ENCODE measurements at regions not wholly inside any gene's neighbourhood (a gene's known extent, or its start where the extent isn't known, plus 50 kb on each side); places are given as distances from the start of the nearest gene placed in this dataset.
A peak's percentile ranks its signal among the peaks of the same experiment; 100 is the strongest.
"Not testable (repeated sequence)": the region's sequence is repeated elsewhere in the genome, so short reads cannot be mapped to it uniquely, and the experiment has no call there.

DNA sequence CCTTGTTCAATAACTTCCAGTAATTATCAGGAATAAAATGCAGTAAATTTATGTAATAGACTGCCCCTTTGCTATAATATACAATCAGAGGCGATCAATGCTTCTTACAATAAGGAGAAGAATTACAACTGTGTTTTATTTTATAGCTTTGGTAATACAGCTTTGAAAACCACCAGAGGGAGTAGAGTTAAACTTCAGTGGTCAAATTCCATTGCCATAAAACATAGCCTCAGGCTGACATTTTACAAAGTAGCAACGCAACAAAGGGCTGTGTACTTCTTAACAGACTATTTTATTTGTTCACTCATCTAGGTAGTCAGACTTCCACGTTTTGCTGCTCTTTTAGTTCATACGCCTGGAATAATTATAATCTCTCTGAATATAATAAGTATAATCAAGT, 58.5 kb downstream of the TEX13C start:
- DNase-seq = no peak

DNA sequence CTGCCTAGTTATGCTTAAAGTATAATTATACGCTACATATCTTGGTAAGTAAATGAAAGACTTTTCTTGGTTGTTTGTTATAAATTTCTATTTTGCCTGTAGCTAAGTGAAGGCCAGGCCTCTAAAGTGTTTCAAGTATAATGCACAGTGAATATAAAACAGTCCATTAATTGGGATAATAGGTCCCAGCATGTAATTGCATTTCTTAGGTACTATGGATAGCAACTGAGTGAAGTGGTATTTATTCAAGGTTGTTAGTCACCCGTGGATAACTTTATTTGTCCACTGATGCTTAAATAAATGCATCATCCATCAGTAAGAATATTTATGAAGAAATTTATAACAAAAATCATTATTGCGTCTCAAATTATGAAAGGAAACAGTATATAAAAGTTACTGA, 59.1 kb downstream of the TEX13C start:
- DNase-seq = no peak

DNA sequence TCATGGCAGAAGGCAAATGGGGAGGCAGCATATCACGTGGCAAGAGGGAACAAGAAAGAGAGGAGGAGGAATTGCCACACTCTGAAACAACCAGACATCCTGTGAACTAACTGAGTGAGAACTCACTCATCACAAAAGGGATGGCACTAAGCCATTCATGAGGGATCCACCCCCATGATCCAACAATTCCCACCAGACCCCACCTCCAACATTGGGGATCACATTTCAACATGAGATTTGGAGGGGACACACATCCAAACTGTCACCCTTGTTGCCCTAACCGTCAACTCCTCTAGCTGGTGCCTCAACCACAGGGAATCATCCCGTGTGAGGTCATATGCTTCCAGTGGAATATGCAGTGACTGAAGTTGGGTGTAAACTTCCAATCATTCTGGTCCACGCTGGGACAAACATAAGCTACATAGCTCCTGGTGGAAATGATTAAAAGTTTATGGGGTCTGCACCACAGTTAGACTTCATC, 62.5 kb downstream of the TEX13C start:
- no peak for DNase-seq

DNA sequence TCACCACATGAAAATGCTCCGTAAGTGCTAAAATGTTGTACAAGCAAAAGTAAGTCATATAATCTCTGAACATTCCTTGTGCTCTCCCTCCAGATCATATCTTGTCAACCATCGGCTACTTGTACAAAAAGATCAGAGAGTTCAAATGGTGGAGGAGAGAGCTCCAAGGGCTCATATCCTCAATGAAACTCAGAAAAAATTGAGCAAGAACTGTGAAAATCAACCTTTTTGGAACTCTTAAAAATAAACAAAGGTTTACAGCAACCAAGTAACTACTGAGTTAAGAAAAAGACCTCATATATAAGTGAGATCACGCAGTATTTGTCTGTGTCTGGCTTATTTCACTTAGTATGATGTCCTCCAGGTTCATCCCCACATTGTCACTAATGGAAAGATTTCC, 63.2 kb downstream of the TEX13C start:
- no peak for DNase-seq

DNA sequence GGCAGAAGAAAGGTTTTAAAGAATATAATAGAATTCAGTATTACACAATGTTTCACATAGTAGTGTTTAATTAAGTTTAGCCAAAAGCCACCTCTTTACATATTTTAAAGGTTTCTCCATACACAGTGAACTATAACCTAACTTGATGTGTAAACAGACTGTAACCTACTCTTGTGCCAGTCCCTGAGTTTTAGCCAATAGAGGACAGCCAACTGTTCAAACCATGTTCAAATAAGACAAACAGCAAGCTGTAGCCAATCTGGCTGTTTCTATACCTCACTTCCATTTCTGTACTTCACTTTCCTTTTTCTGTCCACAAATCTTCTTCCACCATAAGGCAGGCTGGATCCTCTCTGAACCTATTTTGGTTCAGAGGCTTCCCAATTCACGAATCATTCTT, 65.2 kb downstream of the TEX13C start:
- no peak for DNase-seq

DNA sequence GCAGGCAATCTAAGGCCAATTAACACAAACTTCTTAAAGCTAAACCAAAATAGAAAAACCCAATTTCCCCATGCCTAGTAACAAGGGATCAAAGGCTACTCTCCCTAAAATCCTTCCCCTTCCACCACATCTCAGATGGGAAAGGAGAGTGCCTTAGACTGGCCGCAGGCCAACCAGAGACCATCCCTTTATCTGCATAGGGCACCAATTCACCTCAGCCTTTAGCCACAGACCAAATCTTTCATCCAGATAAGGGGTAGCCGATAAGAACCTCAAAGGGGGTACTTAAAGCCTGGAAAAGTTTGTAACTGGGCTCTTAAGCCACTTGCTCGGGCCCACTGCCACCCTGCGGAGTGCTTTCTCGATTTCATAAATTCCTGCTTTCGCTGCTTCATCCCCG, 68.3 kb downstream of the TEX13C start:
- DNase-seq = no peak

DNA sequence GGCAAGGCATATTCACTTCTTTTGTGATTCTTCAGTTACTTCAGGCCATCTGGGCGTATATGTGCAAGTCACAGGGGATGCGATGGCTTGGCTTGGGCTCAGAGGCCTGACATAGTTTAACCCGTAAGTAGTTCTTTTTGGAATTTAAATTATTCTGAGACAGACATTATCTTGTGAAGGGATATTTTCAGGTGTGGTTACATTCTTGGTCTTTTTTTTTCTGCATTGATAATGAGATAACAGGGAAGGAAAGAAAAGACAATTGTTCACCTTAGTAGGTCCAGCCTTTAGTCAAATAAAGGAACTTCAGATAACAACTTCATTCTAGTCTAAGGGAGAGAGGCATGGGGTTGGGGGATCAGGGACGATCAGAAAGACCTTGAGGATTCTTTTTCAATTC, 74.8 kb downstream of the TEX13C start:
- no peak for DNase-seq

DNA sequence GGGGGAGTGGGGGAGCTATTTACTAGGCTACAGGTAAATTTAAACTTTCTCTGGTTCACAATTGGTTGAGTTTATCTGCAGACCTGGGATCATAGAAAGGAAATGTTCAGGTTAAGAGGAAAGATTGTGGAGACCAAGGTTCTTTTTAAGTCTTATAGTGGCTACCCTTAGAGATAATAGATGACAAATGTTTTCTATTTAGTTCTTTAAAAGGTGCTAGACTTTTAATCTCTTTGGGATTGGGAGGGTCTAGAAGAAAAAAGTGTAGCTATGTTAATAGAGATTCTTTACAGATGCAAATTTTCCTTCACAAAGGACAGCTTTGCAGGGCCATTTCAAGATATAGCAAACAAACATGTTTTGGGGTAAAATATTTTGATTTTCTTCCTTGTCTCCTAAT, 76.0 kb downstream of the TEX13C start:
- DNase-seq = no peak

DNA sequence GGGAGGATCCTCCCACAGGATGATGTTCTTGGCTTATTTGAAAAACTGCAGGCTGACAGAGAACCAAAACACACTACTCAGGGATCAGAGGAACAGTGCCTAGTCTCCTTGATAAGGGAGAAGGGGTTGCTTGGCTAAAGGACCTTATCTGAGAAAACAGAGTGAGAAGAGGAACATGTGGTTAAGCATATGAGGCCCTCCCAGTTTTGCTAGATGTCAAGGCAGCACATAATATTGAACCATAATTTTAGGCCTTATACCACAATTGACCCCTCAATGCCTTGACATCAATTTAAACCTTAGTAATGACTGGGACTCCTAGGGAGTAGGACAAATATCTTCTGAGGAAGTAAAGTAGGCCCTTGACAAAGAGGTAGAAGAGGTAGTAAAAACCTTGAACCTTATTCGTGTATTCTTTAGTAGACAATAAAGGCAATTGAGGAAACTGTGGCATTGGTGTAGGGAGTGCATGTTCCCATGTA, 79.3 kb downstream of the TEX13C start:
- no peak for DNase-seq

DNA sequence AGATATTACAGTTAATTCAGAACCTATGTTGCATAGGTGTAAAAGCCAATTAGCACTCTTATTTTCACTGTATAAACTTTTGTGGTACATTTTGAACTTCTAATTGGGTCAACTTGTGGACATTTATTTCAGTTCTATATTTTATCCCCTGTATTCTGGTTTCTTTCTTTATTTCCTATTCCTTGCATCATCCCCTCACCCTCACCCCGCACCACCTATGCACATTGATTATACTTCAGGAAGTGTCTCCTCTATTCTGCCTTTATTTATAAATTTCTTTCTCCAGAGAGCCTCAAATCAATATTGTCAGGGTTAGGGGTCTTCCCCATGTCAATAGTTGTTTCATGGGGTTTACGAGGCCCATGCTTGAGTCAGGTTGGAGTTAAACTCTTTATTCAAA, 83.1 kb downstream of the TEX13C start:
- no peak for DNase-seq

DNA sequence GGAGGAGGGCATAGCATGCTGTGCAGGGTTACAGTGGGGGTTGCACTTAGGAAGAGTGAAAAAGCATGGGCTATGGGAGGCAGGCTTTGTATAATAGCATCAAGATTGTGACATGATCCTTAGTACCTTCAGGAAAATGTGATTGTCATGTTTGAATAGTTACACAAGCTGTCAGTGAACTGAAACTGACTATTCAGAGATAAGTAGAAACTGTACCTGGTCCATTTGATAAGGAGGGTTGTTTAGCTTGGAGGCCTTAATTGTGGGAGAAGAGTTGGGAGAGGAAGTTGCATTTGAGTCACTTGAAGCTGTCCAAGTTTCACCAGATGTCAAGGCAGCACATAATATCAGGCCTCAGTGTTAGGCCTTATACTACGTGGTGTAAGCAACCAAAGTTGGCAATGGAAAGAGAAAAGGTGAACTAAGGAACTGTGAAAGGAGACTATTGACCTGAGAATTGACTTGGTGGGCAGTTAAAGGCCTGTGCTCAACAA, 85.0 kb downstream of the TEX13C start:
- DNase-seq = no peak

DNA sequence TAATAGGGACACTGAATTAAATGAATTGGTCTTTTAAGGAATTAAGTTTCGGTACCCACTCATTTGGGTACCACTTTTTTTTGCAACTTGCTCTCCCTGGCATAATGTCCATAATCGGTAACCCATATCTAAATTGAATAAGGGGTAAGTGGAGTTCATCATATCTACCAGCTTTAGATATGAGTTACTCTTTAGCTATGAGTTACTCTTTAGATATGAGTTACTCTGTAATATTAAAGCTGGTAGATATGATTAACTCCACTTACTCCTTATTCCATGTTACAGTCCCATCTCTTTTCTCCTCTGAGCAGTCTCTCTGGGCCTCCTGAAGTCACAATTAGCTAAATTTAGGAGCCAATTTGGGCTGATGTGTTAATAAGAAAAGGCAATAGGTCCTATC, 85.7 kb downstream of the TEX13C start:
- no peak for DNase-seq

DNA sequence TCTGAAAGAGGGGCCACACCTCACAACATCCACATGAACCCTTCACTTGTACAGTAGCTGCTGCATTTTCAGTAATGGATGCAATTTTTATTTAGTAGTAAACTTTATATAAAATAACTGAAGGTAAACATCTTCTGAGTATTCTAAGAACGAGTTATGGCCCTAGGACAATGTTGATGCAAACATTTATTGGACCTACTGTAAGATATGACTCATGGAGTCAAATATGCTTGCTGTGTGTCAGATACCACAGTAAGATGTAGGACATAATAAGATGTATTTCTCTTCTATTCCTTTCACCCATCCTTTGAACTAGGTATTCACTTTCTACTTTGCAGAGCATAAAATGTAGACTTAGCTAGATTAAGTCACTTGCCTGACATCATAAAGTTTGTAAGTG, 87.6 kb downstream of the TEX13C start:
- no peak for DNase-seq

DNA sequence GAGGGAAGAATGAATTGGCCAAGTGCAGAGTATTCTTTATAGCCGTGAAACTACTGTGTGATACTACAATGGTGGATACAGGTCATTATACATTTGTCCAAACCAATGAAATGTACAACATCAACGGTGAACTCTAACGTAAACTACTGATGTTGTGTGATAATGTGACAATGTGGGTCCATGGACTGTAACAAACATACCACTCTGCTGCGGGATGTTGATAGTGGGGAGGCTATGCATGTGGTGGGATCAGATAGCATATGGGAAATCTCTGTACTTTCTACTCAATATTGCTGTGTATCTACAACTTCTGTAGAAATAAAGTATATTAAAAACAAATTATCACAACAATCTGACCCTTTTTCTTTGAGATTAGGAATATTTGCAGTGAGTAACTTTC, 101.1 kb downstream of the TEX13C start:
- no peak for DNase-seq

DNA sequence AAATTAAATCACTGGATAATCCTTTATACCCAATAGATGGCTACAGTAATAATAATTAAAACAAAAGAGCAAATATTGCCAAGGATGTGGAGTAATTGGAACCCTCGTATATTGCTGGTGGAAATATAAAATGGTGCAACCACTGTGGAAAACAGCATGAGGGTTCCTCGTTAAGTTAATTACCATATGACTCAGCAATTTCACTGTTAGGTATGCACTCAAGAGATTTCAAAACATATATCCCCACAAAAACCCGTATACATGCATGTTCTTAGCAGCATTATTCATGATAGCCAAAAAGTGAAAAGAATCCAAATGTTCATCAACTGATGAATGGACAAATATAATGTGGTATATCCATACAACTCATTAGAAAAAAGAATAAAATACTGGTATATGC, 103.3 kb downstream of the TEX13C start:
- DNase-seq = no peak

DNA sequence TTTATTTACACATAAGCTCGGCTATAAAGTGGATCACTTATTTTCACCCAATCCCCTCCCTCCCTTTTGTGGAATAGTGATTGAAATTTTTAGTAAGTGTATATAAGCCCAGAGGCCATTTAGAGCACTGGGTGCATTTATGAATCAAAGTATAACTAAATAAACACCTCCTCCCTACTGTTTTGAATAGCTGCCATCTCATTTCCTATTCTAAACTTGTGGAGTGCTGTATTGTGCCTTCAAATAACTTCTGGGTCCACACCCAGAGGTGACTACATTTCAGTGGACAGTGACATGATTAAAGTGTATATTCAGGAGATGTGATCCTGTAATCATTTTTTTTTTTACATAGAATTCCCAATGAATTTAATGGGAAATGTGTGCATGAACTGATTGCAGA, 104.9 kb downstream of the TEX13C start:
- no peak for DNase-seq

DNA sequence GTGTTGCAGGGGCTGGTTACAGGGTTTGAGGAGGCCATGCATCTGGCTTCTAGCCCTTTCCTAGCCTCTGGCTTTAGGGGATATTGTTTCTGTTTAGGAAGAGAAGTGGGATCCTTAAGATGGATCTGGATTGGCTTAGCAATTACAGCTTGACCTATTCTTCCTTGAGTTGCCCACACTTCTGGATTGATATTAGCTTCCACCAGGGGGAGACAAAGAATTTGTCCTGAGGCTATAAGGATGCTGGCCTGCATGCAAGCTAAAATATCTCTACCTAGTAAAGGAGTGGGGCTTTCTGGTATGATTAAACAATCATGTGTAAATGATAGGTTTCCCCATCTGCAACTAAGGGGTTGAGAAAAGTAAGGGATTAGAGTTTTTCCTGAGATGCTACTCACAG, 117.2 kb downstream of the TEX13C start:
- peak; percentile 46 for DNase-seq

DNA sequence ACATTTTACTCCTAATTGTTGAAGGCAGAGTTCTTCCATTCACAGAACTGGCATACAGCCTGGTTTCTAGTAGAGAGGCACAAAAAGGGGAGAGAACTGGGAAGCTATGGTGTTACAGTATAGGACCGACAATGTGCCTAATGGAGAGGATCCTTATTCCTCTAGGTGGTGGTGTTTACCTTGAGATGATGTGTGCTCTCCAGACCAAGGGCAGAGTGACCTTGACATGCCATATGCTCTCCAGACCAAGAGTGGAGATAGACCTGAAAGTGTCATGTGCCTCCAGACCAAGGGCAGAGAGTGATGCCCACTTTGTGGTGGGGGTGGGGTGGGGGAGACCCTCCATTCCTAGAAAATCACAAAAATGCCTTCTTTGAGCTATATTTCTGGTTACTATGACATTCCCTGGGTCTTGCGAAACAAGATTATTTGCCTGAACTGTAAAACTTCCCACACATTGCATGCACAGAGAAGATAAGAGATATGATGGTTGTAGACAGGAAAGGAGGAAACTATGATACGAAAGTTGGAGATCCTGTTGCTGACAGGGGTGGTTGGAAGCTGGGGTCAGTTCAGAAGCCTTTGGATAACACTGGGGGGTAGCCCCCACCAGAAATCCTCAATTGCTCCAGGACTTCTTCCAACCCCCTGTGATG, 119.7 kb downstream of the TEX13C start:
- DNase-seq = no peak

DNA sequence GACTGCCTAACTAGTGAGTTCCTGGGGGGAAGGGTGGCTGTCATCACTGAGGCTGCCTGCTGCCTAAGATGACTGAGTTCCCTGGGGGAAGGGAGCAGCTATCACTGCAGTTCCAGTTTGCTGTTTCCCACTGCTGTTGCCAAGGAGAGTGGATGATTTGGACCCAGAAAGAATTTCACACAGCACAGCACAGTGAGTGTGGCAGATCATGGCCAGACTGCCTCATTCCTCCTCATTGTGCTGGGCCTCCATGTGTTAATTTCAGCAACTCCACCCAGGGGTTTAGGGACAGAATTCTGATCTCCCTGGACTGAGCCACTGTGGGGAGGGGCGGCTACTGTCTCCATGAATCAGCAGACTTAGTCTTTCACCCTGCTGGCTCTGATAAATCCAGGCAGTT, 125.0 kb downstream of the TEX13C start:
- DNase-seq = no peak

DNA sequence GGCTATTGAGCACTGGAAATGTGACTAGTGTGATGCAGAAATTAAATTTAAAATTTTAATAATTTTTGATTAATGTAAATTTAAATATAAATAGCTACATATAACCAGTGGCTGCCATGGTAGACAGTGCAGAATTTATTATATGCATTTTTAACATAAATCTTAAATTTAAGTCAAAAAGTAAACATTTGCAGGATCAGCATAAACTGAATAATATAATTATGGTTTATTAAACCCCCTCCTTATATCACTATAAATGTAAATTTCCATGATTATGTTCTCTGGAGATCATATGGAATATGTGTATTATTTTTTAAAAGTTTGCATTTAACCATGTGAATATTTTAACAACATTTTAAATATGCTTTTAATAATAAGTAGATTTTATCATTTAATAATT, 155.8 kb downstream of the TEX13C start:
- DNase-seq = no peak

DNA sequence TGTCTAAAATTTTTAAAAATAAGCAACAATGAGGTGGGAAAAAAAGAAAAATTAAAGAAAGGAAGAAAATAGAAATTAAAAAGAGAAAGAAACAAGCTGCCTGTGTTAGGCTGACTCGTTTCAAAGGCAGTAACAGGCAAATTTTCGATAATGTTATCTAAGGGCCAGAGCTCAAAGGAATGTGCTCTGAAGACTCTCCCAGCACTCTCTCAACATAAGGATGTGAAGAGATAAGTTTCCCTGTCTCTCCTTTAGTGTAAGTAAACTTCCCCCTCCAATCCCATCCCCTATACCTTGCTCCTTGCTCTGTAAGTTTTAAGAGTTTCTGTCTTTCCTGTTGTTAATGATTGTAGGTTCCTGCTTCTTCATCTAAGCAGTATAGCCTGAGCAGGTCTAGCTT, 172.8 kb downstream of the TEX13C start:
- no peak for DNase-seq

DNA sequence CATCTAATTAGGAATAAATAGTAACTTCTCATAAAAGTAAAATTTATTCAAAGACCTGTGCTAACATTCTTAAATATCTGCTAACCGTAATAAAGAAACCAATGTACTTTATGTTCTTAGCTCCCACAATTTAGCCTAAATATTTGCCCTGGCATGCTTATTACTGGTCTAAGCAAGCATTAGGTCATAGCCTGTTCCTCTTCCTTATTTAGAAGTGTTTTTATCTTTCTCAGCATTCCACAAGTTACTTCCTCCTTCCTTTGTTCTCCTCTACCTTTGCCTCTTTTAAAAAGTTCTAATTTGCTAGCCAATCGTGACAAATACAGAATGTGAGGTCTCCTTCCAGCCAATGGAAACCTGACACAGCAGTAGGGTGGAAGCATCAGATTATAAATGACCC, 173.3 kb downstream of the TEX13C start:
- DNase-seq = not testable (repeated sequence)

DNA sequence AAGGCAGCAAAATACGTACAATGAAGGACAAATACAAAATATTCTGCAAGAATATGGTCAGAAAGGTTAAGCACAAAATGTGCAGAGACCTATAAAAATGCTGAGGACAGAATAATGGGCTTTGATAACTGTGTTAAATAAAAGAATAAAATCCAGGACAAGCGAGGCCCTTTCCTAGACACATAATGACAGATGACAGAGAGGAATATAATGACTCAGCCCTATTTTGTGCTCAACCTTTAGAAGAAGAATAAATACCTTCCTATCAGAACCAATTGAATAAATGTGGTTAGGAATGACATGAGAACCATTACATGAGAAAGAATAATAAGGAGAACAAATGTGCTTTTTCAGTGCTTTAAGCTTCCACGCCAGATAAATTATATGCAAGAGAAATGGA, 178.0 kb downstream of the TEX13C start:
- no peak for DNase-seq

DNA sequence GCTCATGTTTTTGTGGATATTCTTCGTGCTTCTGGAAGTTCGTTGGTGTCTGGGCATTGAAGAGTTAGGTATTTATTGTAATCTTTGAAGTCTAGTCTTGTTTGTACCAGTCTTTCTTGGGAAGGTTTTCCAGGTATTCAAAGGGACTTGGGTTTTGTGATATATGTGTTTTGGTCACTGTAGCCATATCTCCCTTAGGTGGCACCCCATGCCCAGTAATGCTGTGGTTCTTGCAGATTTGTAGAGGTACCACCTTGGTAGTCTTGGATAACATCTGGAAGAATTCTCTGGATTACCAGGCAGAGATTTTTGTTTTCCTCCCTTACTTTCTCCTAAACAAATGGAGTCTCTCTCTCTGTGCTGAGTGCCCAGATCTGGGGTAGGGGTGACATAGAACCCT, 184.1 kb downstream of the TEX13C start:
- no peak for DNase-seq

DNA sequence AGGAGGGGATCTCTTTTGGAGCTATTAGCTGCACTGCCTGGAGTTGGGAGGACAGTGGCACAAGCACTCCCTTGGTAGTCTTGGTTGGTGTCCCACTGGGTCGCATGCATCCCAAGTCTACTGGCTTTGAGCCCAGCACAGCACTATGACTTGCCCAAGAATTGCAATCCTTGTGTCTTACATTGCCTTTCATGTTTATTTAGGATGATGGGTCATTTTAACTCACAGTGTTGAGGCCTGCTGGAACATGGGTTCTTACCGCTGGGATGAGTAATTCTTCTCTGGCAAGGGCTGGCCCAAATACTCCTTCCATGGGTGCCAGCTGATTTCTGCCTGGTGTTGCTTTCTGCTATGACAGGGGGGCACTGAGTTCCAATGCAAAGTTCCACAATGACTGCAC, 185.5 kb downstream of the TEX13C start:
- DNase-seq = no peak
